GM23338 (cell line): ENCODE measurements at regions not wholly inside any gene's neighbourhood (a gene's known extent, or its start where the extent isn't known, plus 50 kb on each side); places are given as distances from the start of the nearest gene placed in this dataset.

Experiments
- ATAC-seq: fragments of 200-7000 bp; cut with Tn5 transposase; 3 replicates; pipeline ENCODE4 v1.9.1; 2020
- DNase-seq: peaks from one replicate; pipeline ENCODE4 v3.0.0-alpha.2; 2015; ENCODE audit warnings: low spot score
- H2AFZ ChIP-seq: fragments of 200-600 bp; sonication (generic); 2 replicates; pipeline ENCODE4 v1.8.0; 2016; ENCODE audit warnings: antibody characterized with exemption, mild to moderate bottlenecking, moderate library complexity
- H3F3A ChIP-seq: fragments of 200-600 bp; sonication (generic); replicated peaks from 2 replicates; pipeline ENCODE4 v1.8.0; 2017; ENCODE audit warnings: antibody characterized with exemption, mixed run types, low read depth
- H3K27ac ChIP-seq: fragments of 200-600 bp; sonication (generic); 2 replicates; pipeline ENCODE4 v1.6.1; 2016; ENCODE audit warnings: low read depth
- H3K27me3 ChIP-seq: fragments of 200-600 bp; sonication (generic); 2 replicates; pipeline ENCODE4 v1.8.0; 2016; ENCODE audit warnings: mild to moderate bottlenecking, mixed run types, moderate library complexity; ENCODE audit not compliant: insufficient read depth
- H3K36me3 ChIP-seq: fragments of 200-600 bp; sonication (generic); 2 replicates; pipeline ENCODE4 v1.8.0; 2016; ENCODE audit warnings: mild to moderate bottlenecking; ENCODE audit not compliant: insufficient read depth
- H3K4me1 ChIP-seq: fragments of 200-600 bp; sonication (generic); 2 replicates; pipeline ENCODE4 v1.8.0; 2016; ENCODE audit warnings: mild to moderate bottlenecking, moderate library complexity; ENCODE audit not compliant: insufficient read depth
- H3K4me2 ChIP-seq: fragments of 200-600 bp; sonication (generic); 2 replicates; pipeline ENCODE4 v1.7.1; 2017; ENCODE audit warnings: mixed run types
- H3K4me3 ChIP-seq: fragments of 200-600 bp; sonication (generic); 2 replicates; pipeline ENCODE4 v1.6.1; 2016; ENCODE audit warnings: mixed run types
- H3K79me2 ChIP-seq: fragments of 200-600 bp; sonication (generic); replicated peaks from 2 replicates; pipeline ENCODE4 v1.8.0; 2017; ENCODE audit warnings: mild to moderate bottlenecking; ENCODE audit not compliant: insufficient read depth
- H3K9me2 ChIP-seq: fragments of 200-600 bp; sonication (generic); 2 replicates; pipeline ENCODE4 v1.8.0; 2017; ENCODE audit not compliant: insufficient read depth
- H4K20me1 ChIP-seq: fragments of 200-600 bp; sonication (generic); replicated peaks from 2 replicates; pipeline ENCODE4 v1.8.0; 2017; ENCODE audit warnings: mild to moderate bottlenecking; ENCODE audit not compliant: insufficient read depth
- H3K27ac Mint-ChIP-seq: 2 replicates; pipeline ENCODE4 v1.8.0; 2020; ENCODE audit warnings: inconsistent platforms, mild to moderate bottlenecking, moderate library complexity, mixed read lengths
- H3K27me3 Mint-ChIP-seq: 3 replicates; pipeline ENCODE4 v1.8.0; 2022; ENCODE audit warnings: low read depth, mild to moderate bottlenecking, moderate library complexity, mixed read lengths, inconsistent platforms; ENCODE audit not compliant: insufficient read depth, poor library complexity
- H3K36me3 Mint-ChIP-seq: 3 replicates; pipeline ENCODE4 v1.8.0; 2021; ENCODE audit warnings: low read depth, mild to moderate bottlenecking, inconsistent platforms, moderate library complexity, mixed read lengths
- H3K4me1 Mint-ChIP-seq: 3 replicates; pipeline ENCODE4 v1.8.0; 2020; ENCODE audit warnings: mild to moderate bottlenecking, inconsistent platforms, mixed read lengths
- H3K4me3 Mint-ChIP-seq: 3 replicates; pipeline ENCODE4 v1.8.0; 2021; ENCODE audit warnings: moderate library complexity, mild to moderate bottlenecking, inconsistent platforms, mixed read lengths
- H3K9me3 Mint-ChIP-seq: 3 replicates; pipeline ENCODE4 v1.8.0; 2020; ENCODE audit warnings: moderate library complexity, mild to moderate bottlenecking, inconsistent platforms, mixed read lengths
- CREB1 ChIP-seq: fragments of 250-450 bp; sonication (Bioruptor Pico); IDR thresholded peaks from 2 replicates; pipeline ENCODE4 v1.5.0; 2020; ENCODE audit warnings: low read depth, mild to moderate bottlenecking, moderate library complexity
- EZH2phosphoT487 ChIP-seq: fragments of 200-600 bp; sonication (generic); IDR thresholded peaks from one replicate; pipeline ENCODE4 v1.8.1; 2018; ENCODE audit warnings: antibody characterized with exemption; ENCODE audit not compliant: unreplicated experiment
- JUNB ChIP-seq: IDR thresholded peaks from one replicate; pipeline ENCODE4 v1.6.1; 2016; ENCODE audit warnings: antibody characterized with exemption; ENCODE audit not compliant: unreplicated experiment
- NANOG ChIP-seq: IDR thresholded peaks from 2 replicates; pipeline ENCODE4 v1.6.1; 2016; ENCODE audit warnings: antibody characterized with exemption, borderline replicate concordance
- POLR2AphosphoS5 ChIP-seq: IDR thresholded peaks from 2 replicates; pipeline ENCODE4 v1.6.1; 2016; ENCODE audit warnings: antibody characterized with exemption, low read depth
- STAT1 ChIP-seq: IDR thresholded peaks from one replicate; pipeline ENCODE4 v1.6.1; 2016; ENCODE audit warnings: antibody characterized with exemption; ENCODE audit not compliant: unreplicated experiment
- ZNF114 ChIP-seq: fragments of 250-450 bp; sonication (Bioruptor Pico); IDR thresholded peaks from 2 replicates; pipeline ENCODE4 v1.5.0; 2020; ENCODE audit warnings: mild to moderate bottlenecking, moderate library complexity
- ZNF331 ChIP-seq: fragments of 250-450 bp; sonication (Bioruptor Pico); IDR thresholded peaks from 2 replicates; pipeline ENCODE4 v1.5.0; 2020; ENCODE audit warnings: low read depth, mild to moderate bottlenecking, moderate library complexity
- TF ChIP-seq, protein P1 (sequence below), 2 experiments: fragments of 200-600 bp in 1 of 2; sonication (generic) in 1 of 2; conservative IDR thresholded peaks; 2 replicates each; pipeline versions ENCODE4 v1.5.1 to v1.6.1; 2016 to 2017; ENCODE audit warnings: antibody characterized with exemption in 2 of 2, low read depth in 2 of 2, mild to moderate bottlenecking in 2 of 2, moderate library complexity in 1 of 2
- TF ChIP-seq, protein P2 (sequence below): fragments of 250-450 bp; sonication (Bioruptor Pico); IDR thresholded peaks from 2 replicates; pipeline ENCODE4 v1.5.0; 2020; ENCODE audit warnings: mild to moderate bottlenecking, moderate library complexity
- TF ChIP-seq, protein P3 (sequence below): IDR thresholded peaks from 2 replicates; pipeline ENCODE4 v1.6.1; 2016; ENCODE audit warnings: antibody characterized with exemption

DNA sequence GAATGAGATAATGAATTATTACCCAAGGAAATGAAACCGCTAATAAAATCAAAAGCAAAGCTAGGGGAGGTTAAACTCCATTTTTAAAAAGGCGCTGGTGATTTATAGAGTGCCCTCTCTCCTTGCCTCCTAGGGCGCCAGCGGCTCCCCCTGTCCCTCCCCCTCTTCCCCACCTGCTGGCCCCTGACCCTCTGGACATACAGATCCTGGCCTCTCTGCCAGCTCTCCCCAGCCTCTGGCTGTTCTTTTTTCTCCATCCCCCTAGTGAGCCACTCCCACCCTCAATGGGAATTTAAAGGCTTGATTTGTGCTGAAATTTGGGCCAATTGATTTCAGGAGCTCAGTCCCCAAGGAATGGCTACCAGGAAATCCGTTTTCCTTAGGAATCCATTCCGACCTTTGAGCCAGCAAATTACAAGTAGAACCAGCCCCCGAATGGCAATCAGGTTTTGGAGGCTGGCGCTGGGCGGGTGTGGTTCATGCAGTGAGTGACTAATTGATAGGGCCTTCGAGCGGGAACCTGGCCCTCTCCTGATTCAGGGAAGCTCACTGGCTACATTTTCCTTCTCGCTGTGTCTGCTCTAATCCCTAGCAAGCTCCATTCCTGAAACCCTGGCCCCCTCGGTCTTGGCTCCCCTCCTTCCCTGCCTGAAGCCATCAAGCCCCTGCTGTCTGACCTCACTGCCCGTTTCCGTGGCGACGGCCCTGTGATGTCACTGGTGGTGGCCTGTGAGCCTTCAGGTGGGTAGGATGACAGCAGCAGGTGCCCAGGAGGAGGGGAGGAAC lies 141.9 kb upstream of the SDK2 start:
- Histone ChIP-seq H3K36me3 (no peaks in the 10 kb centered on the region), H4K20me1 (no peaks in the 10 kb centered on the region), H3K4me1 (peaks cover 19% of the 10 kb centered on the region), H3K9me2 (no peaks in the 10 kb centered on the region), H3K27me3 (no peaks in the 10 kb centered on the region), H3K4me3 (no peak overlapping the region), H3K79me2 (no peaks in the 10 kb centered on the region), H3F3A (no peaks in the 10 kb centered on the region), H2AFZ (no peak overlapping the region; the same call in 1 of the 2 replicates), H3K27ac (no peak overlapping the region), H3K4me2 (peak overlapping the region; percentile 45)
- H3K4me3 Mint-ChIP-seq = no peak overlapping the region
- H3K27me3 Mint-ChIP-seq = peaks cover 7% of the 10 kb centered on the region
- peaks cover 2% of the 10 kb centered on the region; the same call in 1 of the 3 replicates for H3K9me3 Mint-ChIP-seq
- TF ChIP-seq ZNF114 (no peak), CREB1 (peak; percentile 58)
- TF ChIP-seq, protein P1, sequence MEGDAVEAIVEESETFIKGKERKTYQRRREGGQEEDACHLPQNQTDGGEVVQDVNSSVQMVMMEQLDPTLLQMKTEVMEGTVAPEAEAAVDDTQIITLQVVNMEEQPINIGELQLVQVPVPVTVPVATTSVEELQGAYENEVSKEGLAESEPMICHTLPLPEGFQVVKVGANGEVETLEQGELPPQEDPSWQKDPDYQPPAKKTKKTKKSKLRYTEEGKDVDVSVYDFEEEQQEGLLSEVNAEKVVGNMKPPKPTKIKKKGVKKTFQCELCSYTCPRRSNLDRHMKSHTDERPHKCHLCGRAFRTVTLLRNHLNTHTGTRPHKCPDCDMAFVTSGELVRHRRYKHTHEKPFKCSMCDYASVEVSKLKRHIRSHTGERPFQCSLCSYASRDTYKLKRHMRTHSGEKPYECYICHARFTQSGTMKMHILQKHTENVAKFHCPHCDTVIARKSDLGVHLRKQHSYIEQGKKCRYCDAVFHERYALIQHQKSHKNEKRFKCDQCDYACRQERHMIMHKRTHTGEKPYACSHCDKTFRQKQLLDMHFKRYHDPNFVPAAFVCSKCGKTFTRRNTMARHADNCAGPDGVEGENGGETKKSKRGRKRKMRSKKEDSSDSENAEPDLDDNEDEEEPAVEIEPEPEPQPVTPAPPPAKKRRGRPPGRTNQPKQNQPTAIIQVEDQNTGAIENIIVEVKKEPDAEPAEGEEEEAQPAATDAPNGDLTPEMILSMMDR (conservative IDR thresholded peaks at IDR 0.05; ENCODE audit: low read depth in 2 of 2) = no peak
- no peaks in the 10 kb centered on the region for H3K36me3 Mint-ChIP-seq
- DNase-seq (peak; percentile 47), ATAC-seq (peak; percentile 28)
- H3K27ac Mint-ChIP-seq = no peak overlapping the region
- peaks cover 43% of the 10 kb centered on the region for H3K4me1 Mint-ChIP-seq

DNA sequence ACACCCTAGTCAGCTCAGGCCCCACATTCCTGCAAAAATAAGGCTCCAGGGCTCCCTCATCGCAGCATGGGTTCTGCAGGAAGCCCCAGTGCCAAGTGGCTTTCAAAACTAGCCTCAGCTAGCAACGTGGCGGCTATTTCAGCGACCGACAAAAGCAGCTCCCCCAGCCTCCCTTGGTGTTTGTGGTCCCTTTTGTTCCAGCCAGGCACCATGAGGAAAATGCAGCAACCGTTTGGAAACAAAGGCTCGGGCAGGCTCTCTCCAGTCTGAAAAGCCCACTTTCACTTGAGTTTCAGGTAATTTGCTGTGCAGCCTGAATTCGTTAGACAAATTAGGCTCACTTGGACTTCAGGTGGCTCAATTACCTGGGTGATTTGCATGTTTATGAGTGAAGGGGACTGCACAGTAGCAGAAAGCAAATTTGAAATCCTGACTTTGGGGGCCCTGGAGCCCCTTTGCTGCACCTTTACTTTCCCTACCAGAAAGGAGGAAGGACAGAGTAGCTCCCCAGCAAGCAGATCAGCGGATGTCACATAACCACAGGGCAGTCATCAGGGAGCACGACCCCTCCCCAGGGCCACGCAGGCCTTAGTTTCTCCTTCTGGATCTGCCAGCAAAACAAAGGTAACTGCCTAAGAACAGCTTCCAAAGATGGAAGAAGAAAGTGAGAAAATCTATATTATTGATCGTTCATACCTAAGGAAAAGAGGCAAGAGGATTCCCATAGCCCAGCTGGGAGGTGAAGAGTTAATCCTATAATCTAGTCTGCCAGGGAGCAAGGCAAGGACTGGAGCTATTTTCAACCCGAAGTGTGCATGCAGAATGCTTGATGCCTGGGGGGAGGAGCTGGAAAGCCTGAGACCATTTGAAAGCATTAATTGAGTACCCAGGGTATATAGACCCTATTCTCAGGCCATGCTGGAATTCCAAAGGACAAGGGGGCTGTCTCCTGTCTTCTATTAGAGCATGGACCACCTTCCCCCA lies 143.1 kb upstream of the SDK2 start:
- H3K36me3 ChIP-seq = no peaks in the 10 kb centered on the region
- Mint-ChIP-seq H3K9me3 (peaks cover 2% of the 10 kb centered on the region; the same call in 1 of the 3 replicates), H3K36me3 (no peaks in the 10 kb centered on the region), H3K4me1 (peaks cover 43% of the 10 kb centered on the region), H3K27ac (no peak overlapping the region), H3K27me3 (peaks cover 7% of the 10 kb centered on the region), H3K4me3 (no peak overlapping the region)
- no peaks in the 10 kb centered on the region for H3F3A ChIP-seq
- H3K9me2 ChIP-seq = no peaks in the 10 kb centered on the region
- H3K4me1 ChIP-seq = peaks cover 19% of the 10 kb centered on the region
- ATAC-seq = peak; percentile 49
- no peak overlapping the region for H3K27ac ChIP-seq
- H4K20me1 ChIP-seq = no peaks in the 10 kb centered on the region
- H3K27me3 ChIP-seq = no peaks in the 10 kb centered on the region
- H3K4me3 ChIP-seq = no peak overlapping the region
- no peaks in the 10 kb centered on the region for H3K79me2 ChIP-seq
- H2AFZ ChIP-seq = peak overlapping the region; percentile 91
- peak overlapping the region; percentile 45; the same call in 1 of the 2 replicates for H3K4me2 ChIP-seq
- DNase-seq = peak; percentile 24
- TF ChIP-seq JUNB = no peak
- TF ChIP-seq POLR2AphosphoS5 = no peak
- TF ChIP-seq, protein P2, sequence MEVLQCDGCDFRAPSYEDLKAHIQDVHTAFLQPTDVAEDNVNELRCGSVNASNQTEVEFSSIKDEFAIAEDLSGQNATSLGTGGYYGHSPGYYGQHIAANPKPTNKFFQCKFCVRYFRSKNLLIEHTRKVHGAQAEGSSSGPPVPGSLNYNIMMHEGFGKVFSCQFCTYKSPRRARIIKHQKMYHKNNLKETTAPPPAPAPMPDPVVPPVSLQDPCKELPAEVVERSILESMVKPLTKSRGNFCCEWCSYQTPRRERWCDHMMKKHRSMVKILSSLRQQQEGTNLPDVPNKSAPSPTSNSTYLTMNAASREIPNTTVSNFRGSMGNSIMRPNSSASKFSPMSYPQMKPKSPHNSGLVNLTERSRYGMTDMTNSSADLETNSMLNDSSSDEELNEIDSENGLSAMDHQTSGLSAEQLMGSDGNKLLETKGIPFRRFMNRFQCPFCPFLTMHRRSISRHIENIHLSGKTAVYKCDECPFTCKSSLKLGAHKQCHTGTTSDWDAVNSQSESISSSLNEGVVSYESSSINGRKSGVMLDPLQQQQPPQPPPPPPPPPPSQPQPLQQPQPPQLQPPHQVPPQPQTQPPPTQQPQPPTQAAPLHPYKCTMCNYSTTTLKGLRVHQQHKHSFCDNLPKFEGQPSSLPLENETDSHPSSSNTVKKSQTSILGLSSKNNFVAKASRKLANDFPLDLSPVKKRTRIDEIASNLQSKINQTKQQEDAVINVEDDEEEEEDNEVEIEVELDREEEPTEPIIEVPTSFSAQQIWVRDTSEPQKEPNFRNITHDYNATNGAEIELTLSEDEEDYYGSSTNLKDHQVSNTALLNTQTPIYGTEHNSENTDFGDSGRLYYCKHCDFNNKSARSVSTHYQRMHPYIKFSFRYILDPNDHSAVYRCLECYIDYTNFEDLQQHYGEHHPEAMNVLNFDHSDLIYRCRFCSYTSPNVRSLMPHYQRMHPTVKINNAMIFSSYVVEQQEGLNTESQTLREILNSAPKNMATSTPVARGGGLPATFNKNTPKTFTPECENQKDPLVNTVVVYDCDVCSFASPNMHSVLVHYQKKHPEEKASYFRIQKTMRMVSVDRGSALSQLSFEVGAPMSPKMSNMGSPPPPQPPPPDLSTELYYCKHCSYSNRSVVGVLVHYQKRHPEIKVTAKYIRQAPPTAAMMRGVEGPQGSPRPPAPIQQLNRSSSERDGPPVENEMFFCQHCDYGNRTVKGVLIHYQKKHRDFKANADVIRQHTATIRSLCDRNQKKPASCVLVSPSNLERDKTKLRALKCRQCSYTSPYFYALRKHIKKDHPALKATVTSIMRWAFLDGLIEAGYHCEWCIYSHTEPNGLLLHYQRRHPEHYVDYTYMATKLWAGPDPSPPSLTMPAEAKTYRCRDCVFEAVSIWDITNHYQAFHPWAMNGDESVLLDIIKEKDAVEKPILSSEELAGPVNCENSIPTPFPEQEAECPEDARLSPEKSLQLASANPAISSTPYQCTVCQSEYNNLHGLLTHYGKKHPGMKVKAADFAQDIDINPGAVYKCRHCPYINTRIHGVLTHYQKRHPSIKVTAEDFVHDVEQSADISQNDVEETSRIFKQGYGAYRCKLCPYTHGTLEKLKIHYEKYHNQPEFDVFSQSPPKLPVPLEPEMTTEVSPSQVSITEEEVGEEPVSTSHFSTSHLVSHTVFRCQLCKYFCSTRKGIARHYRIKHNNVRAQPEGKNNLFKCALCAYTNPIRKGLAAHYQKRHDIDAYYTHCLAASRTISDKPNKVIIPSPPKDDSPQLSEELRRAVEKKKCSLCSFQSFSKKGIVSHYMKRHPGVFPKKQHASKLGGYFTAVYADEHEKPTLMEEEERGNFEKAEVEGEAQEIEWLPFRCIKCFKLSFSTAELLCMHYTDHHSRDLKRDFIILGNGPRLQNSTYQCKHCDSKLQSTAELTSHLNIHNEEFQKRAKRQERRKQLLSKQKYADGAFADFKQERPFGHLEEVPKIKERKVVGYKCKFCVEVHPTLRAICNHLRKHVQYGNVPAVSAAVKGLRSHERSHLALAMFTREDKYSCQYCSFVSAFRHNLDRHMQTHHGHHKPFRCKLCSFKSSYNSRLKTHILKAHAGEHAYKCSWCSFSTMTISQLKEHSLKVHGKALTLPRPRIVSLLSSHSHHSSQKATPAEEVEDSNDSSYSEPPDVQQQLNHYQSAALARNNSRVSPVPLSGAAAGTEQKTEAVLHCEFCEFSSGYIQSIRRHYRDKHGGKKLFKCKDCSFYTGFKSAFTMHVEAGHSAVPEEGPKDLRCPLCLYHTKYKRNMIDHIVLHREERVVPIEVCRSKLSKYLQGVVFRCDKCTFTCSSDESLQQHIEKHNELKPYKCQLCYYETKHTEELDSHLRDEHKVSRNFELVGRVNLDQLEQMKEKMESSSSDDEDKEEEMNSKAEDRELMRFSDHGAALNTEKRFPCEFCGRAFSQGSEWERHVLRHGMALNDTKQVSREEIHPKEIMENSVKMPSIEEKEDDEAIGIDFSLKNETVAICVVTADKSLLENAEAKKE = no peak
- TF ChIP-seq, protein P3, sequence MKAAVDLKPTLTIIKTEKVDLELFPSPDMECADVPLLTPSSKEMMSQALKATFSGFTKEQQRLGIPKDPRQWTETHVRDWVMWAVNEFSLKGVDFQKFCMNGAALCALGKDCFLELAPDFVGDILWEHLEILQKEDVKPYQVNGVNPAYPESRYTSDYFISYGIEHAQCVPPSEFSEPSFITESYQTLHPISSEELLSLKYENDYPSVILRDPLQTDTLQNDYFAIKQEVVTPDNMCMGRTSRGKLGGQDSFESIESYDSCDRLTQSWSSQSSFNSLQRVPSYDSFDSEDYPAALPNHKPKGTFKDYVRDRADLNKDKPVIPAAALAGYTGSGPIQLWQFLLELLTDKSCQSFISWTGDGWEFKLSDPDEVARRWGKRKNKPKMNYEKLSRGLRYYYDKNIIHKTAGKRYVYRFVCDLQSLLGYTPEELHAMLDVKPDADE = no peak
- TF ChIP-seq ZNF331 (CRISPR knock-in tag) = no peak
- TF ChIP-seq STAT1 = no peak
- TF ChIP-seq NANOG = no peak
- no peak for TF ChIP-seq EZH2phosphoT487
- TF ChIP-seq ZNF114 = no peak
